Ovary (tissue), 3 donors: ENCODE measurements at regions not wholly inside any gene's neighbourhood (a gene's known extent, or its start where the extent isn't known, plus 50 kb on each side); places are given as distances from the start of the nearest gene placed in this dataset.

Experiments
- EP300 ChIP-seq: sonication (generic); formaldehyde crosslinking; IDR thresholded peaks from one replicate; pipeline ENCODE4 v1.6.1; 2017; ENCODE audit warnings: antibody characterized with exemption
- POLR2A ChIP-seq: fragments of 450-650 bp; IDR thresholded peaks from one replicate; pipeline ENCODE4 v1.6.1; 2017; ENCODE audit warnings: antibody characterized with exemption, mild to moderate bottlenecking, moderate library complexity
- TF ChIP-seq, protein P1 (sequence below), 3 donors: fragments of 450-650 bp in 2 of 3; fragments of 200-600 bp in 1 of 3; IDR thresholded peaks; one replicate each; pipeline versions ENCODE4 v1.5.1 to v1.8.0; 2016 to 2022; ENCODE audit warnings: antibody characterized with exemption in 3 of 3, mild to moderate bottlenecking in 1 of 3
- donor health status: DM: no; HTN: no; CAD: no.

- TF ChIP-seq EP300 = no peak
- TF ChIP-seq, protein P1, sequence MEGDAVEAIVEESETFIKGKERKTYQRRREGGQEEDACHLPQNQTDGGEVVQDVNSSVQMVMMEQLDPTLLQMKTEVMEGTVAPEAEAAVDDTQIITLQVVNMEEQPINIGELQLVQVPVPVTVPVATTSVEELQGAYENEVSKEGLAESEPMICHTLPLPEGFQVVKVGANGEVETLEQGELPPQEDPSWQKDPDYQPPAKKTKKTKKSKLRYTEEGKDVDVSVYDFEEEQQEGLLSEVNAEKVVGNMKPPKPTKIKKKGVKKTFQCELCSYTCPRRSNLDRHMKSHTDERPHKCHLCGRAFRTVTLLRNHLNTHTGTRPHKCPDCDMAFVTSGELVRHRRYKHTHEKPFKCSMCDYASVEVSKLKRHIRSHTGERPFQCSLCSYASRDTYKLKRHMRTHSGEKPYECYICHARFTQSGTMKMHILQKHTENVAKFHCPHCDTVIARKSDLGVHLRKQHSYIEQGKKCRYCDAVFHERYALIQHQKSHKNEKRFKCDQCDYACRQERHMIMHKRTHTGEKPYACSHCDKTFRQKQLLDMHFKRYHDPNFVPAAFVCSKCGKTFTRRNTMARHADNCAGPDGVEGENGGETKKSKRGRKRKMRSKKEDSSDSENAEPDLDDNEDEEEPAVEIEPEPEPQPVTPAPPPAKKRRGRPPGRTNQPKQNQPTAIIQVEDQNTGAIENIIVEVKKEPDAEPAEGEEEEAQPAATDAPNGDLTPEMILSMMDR (IDR thresholded peaks at IDR 0.05) = no peak
- no peak for TF ChIP-seq POLR2A
Observed at GRCh38 chr14:46344327-46344937, 307.1 kb downstream of the RPL10L start.
